ENCODE measurements at regions not wholly inside any gene's neighbourhood (a gene's known extent, or its start where the extent isn't known, plus 50 kb on each side); places are given as distances from the start of the nearest gene placed in this dataset.

DNA sequence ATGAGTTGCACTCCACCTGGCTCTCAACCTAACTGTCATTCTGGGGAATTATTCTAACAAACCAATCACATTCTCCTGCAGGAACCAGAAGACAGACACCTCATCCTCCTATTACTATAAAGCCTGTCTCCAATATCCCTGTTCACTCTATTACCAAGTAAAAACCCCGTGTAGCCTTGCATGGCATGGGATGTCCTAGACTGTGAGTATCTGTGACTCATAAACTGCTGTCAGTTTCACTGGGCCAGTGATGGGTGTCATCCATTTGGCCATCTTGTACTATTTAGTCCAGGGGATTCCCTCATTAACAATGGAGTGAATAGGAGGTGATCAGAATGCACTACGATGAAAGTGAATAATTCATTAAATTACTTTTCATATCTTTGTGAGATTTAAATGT lies 608.7 kb downstream of the DNAJB9 start:
- TF ChIP-seq CTCF (IDR thresholded peaks at IDR 0.05; ENCODE audit: insufficient read depth, low read length) (no peak), SPI1 (IDR thresholded peaks at IDR 0.05; ENCODE audit: borderline replicate concordance, low read depth) (no peak), GABPA (IDR thresholded peaks at IDR 0.05; ENCODE audit: low read depth) (no peak), POLR2AphosphoS5 (IDR thresholded peaks at IDR 0.05; ENCODE audit: low read depth) (no peak)
- TF ChIP-seq, protein P1, sequence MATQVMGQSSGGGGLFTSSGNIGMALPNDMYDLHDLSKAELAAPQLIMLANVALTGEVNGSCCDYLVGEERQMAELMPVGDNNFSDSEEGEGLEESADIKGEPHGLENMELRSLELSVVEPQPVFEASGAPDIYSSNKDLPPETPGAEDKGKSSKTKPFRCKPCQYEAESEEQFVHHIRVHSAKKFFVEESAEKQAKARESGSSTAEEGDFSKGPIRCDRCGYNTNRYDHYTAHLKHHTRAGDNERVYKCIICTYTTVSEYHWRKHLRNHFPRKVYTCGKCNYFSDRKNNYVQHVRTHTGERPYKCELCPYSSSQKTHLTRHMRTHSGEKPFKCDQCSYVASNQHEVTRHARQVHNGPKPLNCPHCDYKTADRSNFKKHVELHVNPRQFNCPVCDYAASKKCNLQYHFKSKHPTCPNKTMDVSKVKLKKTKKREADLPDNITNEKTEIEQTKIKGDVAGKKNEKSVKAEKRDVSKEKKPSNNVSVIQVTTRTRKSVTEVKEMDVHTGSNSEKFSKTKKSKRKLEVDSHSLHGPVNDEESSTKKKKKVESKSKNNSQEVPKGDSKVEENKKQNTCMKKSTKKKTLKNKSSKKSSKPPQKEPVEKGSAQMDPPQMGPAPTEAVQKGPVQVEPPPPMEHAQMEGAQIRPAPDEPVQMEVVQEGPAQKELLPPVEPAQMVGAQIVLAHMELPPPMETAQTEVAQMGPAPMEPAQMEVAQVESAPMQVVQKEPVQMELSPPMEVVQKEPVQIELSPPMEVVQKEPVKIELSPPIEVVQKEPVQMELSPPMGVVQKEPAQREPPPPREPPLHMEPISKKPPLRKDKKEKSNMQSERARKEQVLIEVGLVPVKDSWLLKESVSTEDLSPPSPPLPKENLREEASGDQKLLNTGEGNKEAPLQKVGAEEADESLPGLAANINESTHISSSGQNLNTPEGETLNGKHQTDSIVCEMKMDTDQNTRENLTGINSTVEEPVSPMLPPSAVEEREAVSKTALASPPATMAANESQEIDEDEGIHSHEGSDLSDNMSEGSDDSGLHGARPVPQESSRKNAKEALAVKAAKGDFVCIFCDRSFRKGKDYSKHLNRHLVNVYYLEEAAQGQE (IDR thresholded peaks at IDR 0.05; ENCODE audit: insufficient replicate concordance, low read depth) = no peak
- no peak overlapping the region for H3K4me3 ChIP-seq (replicated peaks; ENCODE audit: insufficient read depth, low read length)

GRCh38 chr7:109179601-109180000 lies 609.9 kb downstream of the DNAJB9 start:
- Histone ChIP-seq H3K4me3 (replicated peaks; ENCODE audit: insufficient read depth, low read length) (no peak overlapping the region), H3K27me3 (ENCODE audit: insufficient read depth, poor library complexity, severe bottlenecking) (no peaks in the 10 kb centered on the region), H3K27ac (replicated peaks) (no peak overlapping the region)
- TF ChIP-seq GABPA (IDR thresholded peaks at IDR 0.05; ENCODE audit: low read depth) = no peak
- no peak for TF ChIP-seq POLR2AphosphoS5 (IDR thresholded peaks at IDR 0.05; ENCODE audit: low read depth)
- TF ChIP-seq, protein P1 (IDR thresholded peaks at IDR 0.05; ENCODE audit: insufficient replicate concordance, low read depth) = no peak
- no peak for TF ChIP-seq CTCF (IDR thresholded peaks at IDR 0.05; ENCODE audit: insufficient read depth, low read length)
- TF ChIP-seq SPI1 (IDR thresholded peaks at IDR 0.05; ENCODE audit: borderline replicate concordance, low read depth) = no peak
- no peak for DNase-seq (ENCODE audit: low read depth in 1 of 2, low spot score in 1 of 2)

More for the DNA sequence above, 608.7 kb downstream of the DNAJB9 start:
- Histone ChIP-seq H3K27ac (replicated peaks) (no peak overlapping the region), H3K27me3 (ENCODE audit: insufficient read depth, poor library complexity, severe bottlenecking) (no peaks in the 10 kb centered on the region)
- DNase-seq (ENCODE audit: low read depth in 1 of 2, low spot score in 1 of 2) = no peak

- H3K4me3 ChIP-seq (replicated peaks; ENCODE audit: insufficient read depth, low read length) = no peak overlapping the region
- no peaks in the 10 kb centered on the region for H3K27me3 ChIP-seq (ENCODE audit: insufficient read depth, poor library complexity, severe bottlenecking)
- no peak for TF ChIP-seq POLR2AphosphoS5 (IDR thresholded peaks at IDR 0.05; ENCODE audit: low read depth)
- no peak for TF ChIP-seq SPI1 (IDR thresholded peaks at IDR 0.05; ENCODE audit: borderline replicate concordance, low read depth)
- no peak for TF ChIP-seq CTCF (IDR thresholded peaks at IDR 0.05; ENCODE audit: insufficient read depth, low read length)
- TF ChIP-seq, protein P1 (IDR thresholded peaks at IDR 0.05; ENCODE audit: insufficient replicate concordance, low read depth) = no peak
- TF ChIP-seq GABPA (IDR thresholded peaks at IDR 0.05; ENCODE audit: low read depth) = no peak
- no peak for DNase-seq (ENCODE audit: low read depth in 1 of 2, low spot score in 1 of 2)
- H3K27ac ChIP-seq (replicated peaks) = no peak overlapping the region
These were observed 621.2 kb downstream of the DNAJB9 start for GRCh38 chr7:109190766-109191398.

Measured in HL-60 (cell line).